AG10803 (cell line): ENCODE measurements at regions not wholly inside any gene's neighbourhood (a gene's known extent, or its start where the extent isn't known, plus 50 kb on each side); places are given as distances from the start of the nearest gene placed in this dataset.
"Not testable (repeated sequence)": the region's sequence is repeated elsewhere in the genome, so short reads cannot be mapped to it uniquely, and the experiment has no call there.

Source experiments
- DNase-seq: peaks from one replicate; pipeline ENCODE4 v3.0.0; 2010; ENCODE audit warnings: low read depth
- H3K4me3 ChIP-seq: 2 replicates; pipeline ENCODE4 v1.5.1; 2011; ENCODE audit warnings: mild to moderate bottlenecking, low read length, control low read depth
- TF ChIP-seq, protein P1 (sequence below): conservative IDR thresholded peaks from 2 replicates; pipeline ENCODE4 v1.5.1; 2011; ENCODE audit warnings: mild to moderate bottlenecking, low read length, control low read depth, inconsistent platforms

DNA sequence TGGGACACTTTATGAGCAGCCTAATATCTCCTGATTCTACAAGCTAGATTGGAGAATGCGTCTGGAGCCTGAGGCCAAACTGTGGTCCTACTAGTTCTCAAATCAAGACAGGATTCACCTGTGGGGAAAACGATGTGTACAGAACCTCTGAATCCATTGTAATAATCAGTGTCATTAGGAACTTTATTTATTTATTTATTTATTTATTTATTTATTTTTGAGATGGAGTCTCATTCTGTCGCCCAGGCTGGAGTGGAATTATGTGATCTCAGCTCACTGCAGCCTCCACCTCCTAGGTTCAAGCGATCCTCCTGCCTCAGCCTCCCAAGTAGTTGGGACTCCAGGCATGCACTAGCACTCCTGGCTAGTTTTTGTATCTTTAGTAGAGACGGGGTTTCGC, 52.6 kb upstream of the KIF26B start:
- H3K4me3 ChIP-seq, DNase-seq: not testable (repeated sequence)

DNA sequence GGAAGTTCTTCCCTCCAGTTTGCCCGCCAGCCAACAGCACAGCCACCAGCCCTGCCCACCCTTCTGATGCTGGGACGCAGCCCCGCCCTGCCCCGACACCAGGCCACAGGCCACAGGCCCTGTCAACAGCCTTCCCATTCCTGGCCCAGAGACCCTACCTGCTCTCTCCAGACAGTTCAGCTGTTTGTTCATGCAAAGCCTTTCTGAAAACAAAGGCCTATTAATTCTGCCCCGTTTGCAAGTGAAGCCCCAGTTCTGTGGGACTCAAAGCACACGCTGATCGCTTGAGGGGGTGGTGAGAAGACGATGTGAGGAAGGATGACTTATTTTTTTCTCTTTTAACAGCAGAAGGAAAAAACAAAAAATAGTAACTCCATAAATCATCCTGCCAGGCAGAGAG, 55.4 kb upstream of the KIF26B start:
- DNase-seq = no peak
- H3K4me3 ChIP-seq = no peak overlapping the region
- TF ChIP-seq, protein P1, sequence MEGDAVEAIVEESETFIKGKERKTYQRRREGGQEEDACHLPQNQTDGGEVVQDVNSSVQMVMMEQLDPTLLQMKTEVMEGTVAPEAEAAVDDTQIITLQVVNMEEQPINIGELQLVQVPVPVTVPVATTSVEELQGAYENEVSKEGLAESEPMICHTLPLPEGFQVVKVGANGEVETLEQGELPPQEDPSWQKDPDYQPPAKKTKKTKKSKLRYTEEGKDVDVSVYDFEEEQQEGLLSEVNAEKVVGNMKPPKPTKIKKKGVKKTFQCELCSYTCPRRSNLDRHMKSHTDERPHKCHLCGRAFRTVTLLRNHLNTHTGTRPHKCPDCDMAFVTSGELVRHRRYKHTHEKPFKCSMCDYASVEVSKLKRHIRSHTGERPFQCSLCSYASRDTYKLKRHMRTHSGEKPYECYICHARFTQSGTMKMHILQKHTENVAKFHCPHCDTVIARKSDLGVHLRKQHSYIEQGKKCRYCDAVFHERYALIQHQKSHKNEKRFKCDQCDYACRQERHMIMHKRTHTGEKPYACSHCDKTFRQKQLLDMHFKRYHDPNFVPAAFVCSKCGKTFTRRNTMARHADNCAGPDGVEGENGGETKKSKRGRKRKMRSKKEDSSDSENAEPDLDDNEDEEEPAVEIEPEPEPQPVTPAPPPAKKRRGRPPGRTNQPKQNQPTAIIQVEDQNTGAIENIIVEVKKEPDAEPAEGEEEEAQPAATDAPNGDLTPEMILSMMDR = no peak

DNA sequence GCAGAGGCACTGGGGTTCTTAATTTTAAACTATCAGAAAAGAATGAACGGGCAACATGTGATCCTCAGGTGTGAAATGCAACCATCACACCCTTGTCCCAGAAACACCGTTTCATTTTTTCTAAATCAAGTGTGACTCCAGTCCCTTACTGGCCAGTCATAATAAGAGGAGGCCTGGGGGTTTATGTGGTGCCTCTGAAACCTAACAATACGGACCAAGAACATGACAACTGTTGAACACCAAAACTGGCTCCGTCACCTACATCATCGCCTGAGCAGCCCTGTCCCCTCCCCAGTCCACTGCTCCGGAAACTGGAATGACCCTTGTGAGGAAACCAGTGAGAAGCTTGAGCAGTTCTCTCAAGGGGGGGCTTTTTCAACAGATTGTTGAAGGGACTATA, 55.9 kb upstream of the KIF26B start:
- TF ChIP-seq, protein P1 = no peak
- H3K4me3 ChIP-seq = no peak overlapping the region
- DNase-seq = no peak

DNA sequence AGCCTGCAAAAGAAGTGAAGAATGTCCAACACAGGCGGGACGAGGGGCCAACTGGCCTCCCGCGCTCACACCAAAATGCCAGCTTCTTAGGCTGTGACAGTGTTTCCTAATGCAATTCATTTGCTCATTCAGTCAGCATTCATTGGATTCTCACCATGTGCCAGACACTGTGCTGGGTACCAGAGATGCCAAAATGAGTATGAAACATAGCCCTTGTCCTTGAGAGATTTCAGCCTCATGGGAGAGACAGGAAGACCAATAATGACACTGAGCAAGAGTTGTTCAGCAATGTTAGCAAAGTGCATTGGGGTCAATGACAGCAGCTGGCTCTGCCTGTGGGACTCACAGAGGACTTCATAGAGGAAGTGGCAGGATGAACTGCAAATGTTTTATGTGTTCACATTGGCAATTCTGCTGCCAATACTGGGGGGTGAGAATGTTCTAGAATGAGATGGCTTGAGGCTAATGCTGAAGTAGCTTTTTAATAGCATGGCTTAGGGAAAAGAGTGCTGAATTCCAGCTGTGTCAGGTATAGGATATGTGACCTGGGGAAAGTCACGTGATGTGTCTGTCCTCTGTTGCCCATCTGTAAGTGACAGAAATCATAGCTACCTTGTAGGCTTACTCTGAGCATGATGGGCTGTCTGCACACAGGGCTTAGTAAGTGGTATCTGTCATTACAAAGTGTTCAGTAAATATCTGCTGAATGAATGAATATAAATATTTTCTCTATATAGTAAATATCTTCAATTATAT, 58.3 kb upstream of the KIF26B start:
- no peak for DNase-seq
- TF ChIP-seq, protein P1 = no peak
- H3K4me3 ChIP-seq = no peak overlapping the region

DNA sequence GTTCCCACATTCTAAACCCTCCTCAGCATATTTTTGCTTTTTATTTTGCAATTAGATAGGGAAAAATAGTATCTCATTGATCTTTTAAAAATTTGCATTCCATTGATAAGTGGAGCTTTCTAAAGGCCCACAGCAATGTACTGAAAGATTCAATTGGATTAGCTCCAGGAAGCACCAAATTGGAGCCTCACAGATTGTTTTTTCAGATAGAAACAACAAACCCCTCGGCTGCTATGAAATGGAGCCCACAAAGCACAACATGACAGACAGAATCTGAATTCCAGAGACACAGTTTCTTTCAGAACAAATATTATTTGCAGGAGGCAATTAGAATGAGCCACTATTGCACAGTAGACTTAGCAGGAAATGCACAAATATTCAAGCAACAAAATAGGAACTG, 58.9 kb upstream of the KIF26B start:
- TF ChIP-seq, protein P1 = no peak
- DNase-seq = no peak
- H3K4me3 ChIP-seq = no peak overlapping the region

DNA sequence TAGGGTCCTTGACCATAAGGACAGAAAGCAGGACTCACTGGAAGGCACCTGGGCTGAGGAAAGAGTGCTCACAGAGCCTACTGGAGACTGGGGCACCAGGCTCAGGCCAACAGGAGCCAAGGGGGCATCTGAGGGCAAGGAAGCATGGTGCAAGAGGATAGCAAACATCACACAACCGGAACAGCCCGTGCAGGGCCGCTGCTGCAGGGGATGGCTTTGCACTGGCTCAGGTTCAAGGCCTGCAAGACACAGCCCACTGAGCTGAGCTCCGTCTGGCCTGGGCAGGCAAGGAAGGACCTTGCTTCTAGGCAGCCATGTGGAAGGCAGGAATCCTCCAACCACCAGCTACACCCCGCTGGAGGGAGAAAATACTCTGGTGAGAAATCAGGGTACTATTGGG, 59.8 kb upstream of the KIF26B start:
- DNase-seq = no peak
- TF ChIP-seq, protein P1 = no peak
- no peak overlapping the region for H3K4me3 ChIP-seq

DNA sequence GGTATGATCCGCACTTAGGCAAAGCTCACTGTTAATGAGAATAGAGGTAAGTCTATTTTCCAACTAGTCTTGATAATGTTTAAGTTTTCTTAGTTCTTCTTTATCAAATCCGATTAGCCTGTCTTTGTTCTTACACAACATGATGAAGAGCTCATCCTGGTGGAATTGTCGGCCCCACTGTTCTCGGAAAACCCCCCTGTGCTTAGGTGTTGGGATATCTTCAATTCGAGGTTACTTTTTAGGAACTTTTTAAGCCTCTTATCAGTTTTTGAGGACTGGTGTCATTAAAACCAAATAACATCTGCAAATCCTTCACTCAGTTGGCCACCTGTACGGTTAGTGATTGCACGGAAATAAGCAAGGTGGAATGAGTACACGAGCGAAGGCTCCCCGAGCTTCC, 60.7 kb upstream of the KIF26B start:
- TF ChIP-seq, protein P1 = no peak
- DNase-seq = no peak
- no peak overlapping the region for H3K4me3 ChIP-seq

DNA sequence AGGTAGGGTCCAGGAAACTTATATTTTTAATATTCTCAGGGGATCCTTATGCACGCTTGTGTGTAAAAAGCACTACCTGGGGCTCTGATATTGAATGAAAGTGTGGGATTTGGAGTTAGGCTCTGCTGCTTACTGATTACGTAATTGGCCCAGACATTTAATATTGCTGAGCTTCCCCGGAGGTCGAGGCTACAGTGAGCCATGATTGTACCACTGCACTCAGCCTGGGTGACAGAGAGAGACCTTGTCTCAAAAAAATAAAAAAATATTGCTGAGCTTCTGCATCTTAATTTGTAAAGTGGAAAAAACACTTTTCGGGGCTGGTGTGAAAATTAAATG, 62.2 kb upstream of the KIF26B start:
- H3K4me3 ChIP-seq = no peak overlapping the region
- TF ChIP-seq, protein P1 = no peak
- no peak for DNase-seq
